MM.1S (cell line): ENCODE measurements at regions not wholly inside any gene's neighbourhood (a gene's known extent, or its start where the extent isn't known, plus 50 kb on each side); places are given as distances from the start of the nearest gene placed in this dataset.

Source experiments
- DNase-seq: peaks from one replicate; pipeline ENCODE4 v3.0.0-alpha.2; 2015
- H2AFZ ChIP-seq: fragments of 300-600 bp; sonication (generic); 2 replicates; pipeline ENCODE4 v1.6.0; 2016; ENCODE audit warnings: antibody characterized with exemption, low read length
- H3F3A ChIP-seq: fragments of 300-600 bp; sonication (generic); 2 replicates; pipeline ENCODE4 v1.6.1; 2016; ENCODE audit warnings: mild to moderate bottlenecking, antibody characterized with exemption, low read length, moderate library complexity, mixed read lengths; ENCODE audit not compliant: insufficient read depth
- H3K27ac ChIP-seq: fragments of 300-600 bp; sonication (generic); 2 replicates; pipeline ENCODE4 v1.5.1; 2016; ENCODE audit warnings: mild to moderate bottlenecking, low read length
- H3K27me3 ChIP-seq: fragments of 300-600 bp; sonication (generic); replicated peaks from 2 replicates; pipeline ENCODE4 v1.6.0; 2016; ENCODE audit warnings: low read length; ENCODE audit not compliant: insufficient read depth
- H3K36me3 ChIP-seq: fragments of 300-600 bp; sonication (generic); replicated peaks from 2 replicates; pipeline ENCODE4 v1.6.1; 2016; ENCODE audit warnings: mild to moderate bottlenecking, low read length, mixed read lengths; ENCODE audit not compliant: insufficient read depth
- H3K4me1 ChIP-seq: fragments of 300-600 bp; sonication (generic); 2 replicates; pipeline ENCODE4 v1.6.1; 2016; ENCODE audit warnings: low read length, mixed read lengths
- H3K4me2 ChIP-seq: fragments of 300-600 bp; sonication (generic); 2 replicates; pipeline ENCODE4 v1.6.0; 2016; ENCODE audit warnings: low read depth, low read length
- H3K4me3 ChIP-seq: fragments of 300-600 bp; sonication (generic); 2 replicates; pipeline ENCODE4 v1.5.1; 2016; ENCODE audit warnings: low read length, mixed read lengths
- H3K79me2 ChIP-seq: fragments of 300-600 bp; sonication (generic); 2 replicates; pipeline ENCODE4 v1.6.1; 2016; ENCODE audit warnings: mixed run types, low read length, mixed read lengths
- H3K9ac ChIP-seq: fragments of 300-600 bp; sonication (generic); 2 replicates; pipeline ENCODE4 v1.6.1; 2016; ENCODE audit warnings: low read length, mixed read lengths
- H3K9me2 ChIP-seq: fragments of 300-600 bp; sonication (generic); replicated peaks from 2 replicates; pipeline ENCODE4 v1.6.1; 2016; ENCODE audit warnings: mild to moderate bottlenecking, low read length, mixed read lengths; ENCODE audit not compliant: insufficient read depth
- H3K9me3 ChIP-seq: fragments of 300-600 bp; sonication (generic); replicated peaks from 2 replicates; pipeline ENCODE4 v1.6.1; 2016; ENCODE audit warnings: mild to moderate bottlenecking, low read length, mixed read lengths; ENCODE audit not compliant: insufficient read depth
- H4K20me1 ChIP-seq: fragments of 300-600 bp; sonication (generic); 2 replicates; pipeline ENCODE4 v1.6.1; 2016; ENCODE audit warnings: mild to moderate bottlenecking, low read length, moderate library complexity, mixed read lengths; ENCODE audit not compliant: insufficient read depth
- CTCF ChIP-seq: fragments of 300-600 bp; sonication (generic); IDR thresholded peaks from 2 replicates; pipeline ENCODE4 v1.5.1; 2016; ENCODE audit warnings: antibody characterized with exemption, low read length, mixed read lengths
- EZH2 ChIP-seq: fragments of 300-600 bp; sonication (generic); optimal IDR thresholded peaks from 2 replicates; pipeline ENCODE3; 2017; ENCODE audit warnings: low read depth, mild to moderate bottlenecking, antibody characterized with exemption, low read length, mixed read lengths
- EZH2phosphoT487 ChIP-seq: fragments of 300-600 bp; sonication (generic); IDR thresholded peaks from 2 replicates; pipeline ENCODE4 v1.6.1; 2018; ENCODE audit warnings: antibody characterized with exemption, low read length

GRCh38 chr12:126960709-126961108, 1306.3 kb upstream of the TMEM132C start:
- no peaks in the 10 kb centered on the region for H4K20me1 ChIP-seq
- H3K9ac ChIP-seq: no peak overlapping the region
- no peaks in the 10 kb centered on the region for H3K79me2 ChIP-seq
- no peaks in the 10 kb centered on the region for H3K36me3 ChIP-seq
- H3K4me2 ChIP-seq: no peak overlapping the region
- no peak overlapping the region for H3K4me3 ChIP-seq
- no peaks in the 10 kb centered on the region for H3K9me3 ChIP-seq
- no peaks in the 10 kb centered on the region for H3F3A ChIP-seq
- TF ChIP-seq EZH2phosphoT487: no peak
- no peak for TF ChIP-seq CTCF
- TF ChIP-seq EZH2: no peak
- no peak overlapping the region for H2AFZ ChIP-seq
- no peak overlapping the region for H3K27ac ChIP-seq
- H3K9me2 ChIP-seq: no peaks in the 10 kb centered on the region
- no peaks in the 10 kb centered on the region for H3K27me3 ChIP-seq
- no peak for DNase-seq
- no peaks in the 10 kb centered on the region for H3K4me1 ChIP-seq

- H3K9ac ChIP-seq: no peak overlapping the region
- H3K4me3 ChIP-seq: no peak overlapping the region
- no peaks in the 10 kb centered on the region for H3K9me3 ChIP-seq
- no peaks in the 10 kb centered on the region for H3K4me1 ChIP-seq
- H3K36me3 ChIP-seq: no peaks in the 10 kb centered on the region
- no peaks in the 10 kb centered on the region for H3F3A ChIP-seq
- DNase-seq: no peak
- H3K79me2 ChIP-seq: no peaks in the 10 kb centered on the region
- H3K9me2 ChIP-seq: no peaks in the 10 kb centered on the region
- no peak overlapping the region for H3K27ac ChIP-seq
- H3K27me3 ChIP-seq: no peaks in the 10 kb centered on the region
- TF ChIP-seq EZH2: no peak
- TF ChIP-seq EZH2phosphoT487: no peak
- no peak for TF ChIP-seq CTCF
- H4K20me1 ChIP-seq: no peaks in the 10 kb centered on the region
- no peak overlapping the region for H2AFZ ChIP-seq
- H3K4me2 ChIP-seq: no peak overlapping the region
Measured at GRCh38 chr12:126963825-126964224, 1303.1 kb upstream of the TMEM132C start.

GRCh38 chr12:126966498-126966897, 1300.5 kb upstream of the TMEM132C start:
- no peak for DNase-seq
- Histone ChIP-seq H3K36me3 (no peaks in the 10 kb centered on the region), H3K27ac (no peak overlapping the region), H3K9me3 (no peaks in the 10 kb centered on the region), H3K79me2 (no peaks in the 10 kb centered on the region), H3K4me1 (no peaks in the 10 kb centered on the region), H3K9ac (no peak overlapping the region), H3K4me3 (no peak overlapping the region), H4K20me1 (no peaks in the 10 kb centered on the region), H3K4me2 (no peak overlapping the region), H3K9me2 (no peaks in the 10 kb centered on the region), H2AFZ (no peak overlapping the region), H3F3A (no peaks in the 10 kb centered on the region), H3K27me3 (no peaks in the 10 kb centered on the region)
- TF ChIP-seq EZH2 (no peak), EZH2phosphoT487 (no peak), CTCF (no peak)
